Fibroblast of gingiva (primary cell): ENCODE measurements at regions not wholly inside any gene's neighbourhood (a gene's known extent, or its start where the extent isn't known, plus 50 kb on each side); places are given as distances from the start of the nearest gene placed in this dataset.
"Not testable (repeated sequence)": the region's sequence is repeated elsewhere in the genome, so short reads cannot be mapped to it uniquely, and the experiment has no call there.

Experiments
- DNase-seq: peaks from one replicate; pipeline ENCODE4 v3.0.0-alpha.2; 2011; ENCODE audit warnings: low read depth

GRCh38 chr6:14217728-14218518 is 100.4 kb downstream of the CD83 start:
- DNase-seq: no peak

- DNase-seq: no peak
These were observed 100.9 kb downstream of the CD83 start for GRCh38 chr6:14218519-14218800.

GRCh38 chr6:14221564-14222279 is 104.2 kb downstream of the CD83 start:
- no peak for DNase-seq

- DNase-seq: no peak
These were observed 105.4 kb downstream of the CD83 start for GRCh38 chr6:14222956-14223355.

GRCh38 chr6:14224359-14225103 is 107.0 kb downstream of the CD83 start:
- no peak for DNase-seq

- no peak for DNase-seq
These were observed 108.6 kb downstream of the CD83 start for GRCh38 chr6:14226051-14226660.

- no peak for DNase-seq
These were observed 111.0 kb downstream of the CD83 start for GRCh38 chr6:14228571-14228970.

- DNase-seq: no peak
These were observed 113.5 kb downstream of the CD83 start for GRCh38 chr6:14231071-14231483.

GRCh38 chr6:14231501-14232280 is 114.1 kb downstream of the CD83 start:
- no peak for DNase-seq

- DNase-seq: no peak
These were observed 115.3 kb downstream of the CD83 start for GRCh38 chr6:14232889-14233288.

- DNase-seq: no peak
These were observed 118.2 kb downstream of the CD83 start for GRCh38 chr6:14235653-14236356.

GRCh38 chr6:14239097-14239496 is 121.5 kb downstream of the CD83 start:
- no peak for DNase-seq

- no peak for DNase-seq
These were observed 123.0 kb downstream of the CD83 start for GRCh38 chr6:14240411-14241166.

GRCh38 chr6:14241255-14242070 is 123.9 kb downstream of the CD83 start:
- DNase-seq: no peak

GRCh38 chr6:14242912-14243311 is 125.3 kb downstream of the CD83 start:
- not testable (repeated sequence) for DNase-seq

GRCh38 chr6:14243597-14243996 is 126.0 kb downstream of the CD83 start:
- DNase-seq: no peak

GRCh38 chr6:14246876-14247275 is 129.3 kb downstream of the CD83 start:
- no peak for DNase-seq

- no peak for DNase-seq
These were observed 133.0 kb downstream of the CD83 start for GRCh38 chr6:14250573-14250972.

- DNase-seq: no peak
These were observed 134.8 kb downstream of the CD83 start for GRCh38 chr6:14252271-14252850.
